Loucy (cell line): ENCODE measurements at regions not wholly inside any gene's neighbourhood (a gene's known extent, or its start where the extent isn't known, plus 50 kb on each side); places are given as distances from the start of the nearest gene placed in this dataset.

Experiments
- H2AFZ ChIP-seq: fragments of 200-600 bp; sonication (generic); 2 replicates; pipeline ENCODE4 v1.6.0; 2016; ENCODE audit warnings: antibody characterized with exemption, mild to moderate bottlenecking, low read length, moderate library complexity
- H3F3A ChIP-seq: fragments of 200-600 bp; 2 replicates; pipeline ENCODE4 v1.6.0; 2016; ENCODE audit warnings: antibody characterized with exemption, low read depth, mild to moderate bottlenecking
- H3K27me3 ChIP-seq: fragments of 200-600 bp; sonication (generic); 2 replicates; pipeline ENCODE4 v1.6.1; 2014; ENCODE audit warnings: low read length, mild to moderate bottlenecking; ENCODE audit not compliant: insufficient read depth, poor library complexity, severe bottlenecking
- H3K36me3 ChIP-seq: fragments of 200-600 bp; sonication (generic); 2 replicates; pipeline ENCODE4 v1.6.1; 2016; ENCODE audit warnings: low read length; ENCODE audit not compliant: insufficient read depth
- H3K4me1 ChIP-seq: fragments of 200-600 bp; sonication (generic); 2 replicates; pipeline ENCODE4 v1.5.1; 2014; ENCODE audit warnings: low read length, mild to moderate bottlenecking; ENCODE audit not compliant: insufficient read depth, poor library complexity, severe bottlenecking
- H3K4me2 ChIP-seq: fragments of 200-600 bp; sonication (generic); 2 replicates; pipeline ENCODE4 v1.6.0; 2014; ENCODE audit warnings: antibody characterized with exemption, low read length, low read depth, mild to moderate bottlenecking; ENCODE audit not compliant: poor library complexity, severe bottlenecking
- H3K4me3 ChIP-seq: fragments of 200-600 bp; sonication (generic); 2 replicates; pipeline ENCODE4 v1.5.1; 2014; ENCODE audit warnings: low read length, mild to moderate bottlenecking, mixed read lengths; ENCODE audit not compliant: poor library complexity, severe bottlenecking
- H3K79me2 ChIP-seq: fragments of 200-600 bp; sonication (generic); 2 replicates; pipeline ENCODE4 v1.6.1; 2014; ENCODE audit warnings: low read length; ENCODE audit not compliant: insufficient read depth
- H3K9ac ChIP-seq: fragments of 200-600 bp; sonication (generic); 2 replicates; pipeline ENCODE4 v1.6.0; 2014; ENCODE audit warnings: mild to moderate bottlenecking, low read depth, low read length, moderate library complexity; ENCODE audit not compliant: poor library complexity, severe bottlenecking
- H3K9me2 ChIP-seq: fragments of 200-600 bp; sonication (generic); replicated peaks from 2 replicates; pipeline ENCODE4 v1.6.1; 2016; ENCODE audit warnings: low read depth, low read length, mixed read lengths
- H3K9me3 ChIP-seq: fragments of 200-600 bp; sonication (generic); 2 replicates; pipeline ENCODE4 v1.6.1; 2014; ENCODE audit warnings: mild to moderate bottlenecking, antibody characterized with exemption, low read length, low read depth; ENCODE audit not compliant: insufficient read depth
- H4K20me1 ChIP-seq: fragments of 200-600 bp; sonication (generic); 2 replicates; pipeline ENCODE4 v1.6.0; 2014; ENCODE audit warnings: antibody characterized with exemption, low read length, mild to moderate bottlenecking; ENCODE audit not compliant: insufficient read depth, poor library complexity, severe bottlenecking
- CTCF ChIP-seq: fragments of 200-600 bp; sonication (generic); conservative IDR thresholded peaks from 2 replicates; pipeline ENCODE4 v1.5.1; 2014; ENCODE audit warnings: mild to moderate bottlenecking, antibody characterized with exemption, low read length
- EZH2phosphoT487 ChIP-seq: fragments of 200-600 bp; IDR thresholded peaks from 2 replicates; pipeline ENCODE4 v1.6.1; 2018; ENCODE audit warnings: antibody characterized with exemption, mild to moderate bottlenecking, moderate library complexity, borderline replicate concordance

GRCh38 chr2:497770-498492 is 179.3 kb downstream of the TMEM18 start:
- no peaks in the 10 kb centered on the region for H3K9me2 ChIP-seq
- H3K36me3 ChIP-seq: no peaks in the 10 kb centered on the region
- H2AFZ ChIP-seq: no peak overlapping the region
- H3K4me2 ChIP-seq: peak overlapping the region; percentile 35
- H3K9me3 ChIP-seq: no peaks in the 10 kb centered on the region
- no peaks in the 10 kb centered on the region for H3K27me3 ChIP-seq
- H3F3A ChIP-seq: no peaks in the 10 kb centered on the region
- H4K20me1 ChIP-seq: no peaks in the 10 kb centered on the region
- H3K9ac ChIP-seq: peak overlapping the region; percentile 2
- TF ChIP-seq CTCF (no peak), EZH2phosphoT487 (no peak)
- no peaks in the 10 kb centered on the region for H3K79me2 ChIP-seq
- peaks cover 36% of the 10 kb centered on the region for H3K4me1 ChIP-seq
- H3K4me3 ChIP-seq: peak overlapping the region; percentile 24

GRCh38 chr2:496729-497128 is 180.5 kb downstream of the TMEM18 start:
- H3K9me3 ChIP-seq: no peaks in the 10 kb centered on the region
- H4K20me1 ChIP-seq: no peaks in the 10 kb centered on the region
- no peak overlapping the region for H2AFZ ChIP-seq
- H3K4me2 ChIP-seq: peak overlapping the region; percentile 35
- H3K9me2 ChIP-seq: no peaks in the 10 kb centered on the region
- no peaks in the 10 kb centered on the region for H3K27me3 ChIP-seq
- H3K79me2 ChIP-seq: no peaks in the 10 kb centered on the region
- H3K4me3 ChIP-seq: no peak overlapping the region
- no peak overlapping the region for H3K9ac ChIP-seq
- H3F3A ChIP-seq: no peaks in the 10 kb centered on the region
- TF ChIP-seq CTCF: no peak
- no peak for TF ChIP-seq EZH2phosphoT487
- H3K4me1 ChIP-seq: peaks cover 36% of the 10 kb centered on the region
- H3K36me3 ChIP-seq: no peaks in the 10 kb centered on the region

- Histone ChIP-seq H3K79me2 (no peaks in the 10 kb centered on the region), H3K36me3 (no peaks in the 10 kb centered on the region), H3F3A (no peaks in the 10 kb centered on the region), H2AFZ (no peak overlapping the region), H3K27me3 (no peaks in the 10 kb centered on the region), H3K9me3 (no peaks in the 10 kb centered on the region), H3K9me2 (no peaks in the 10 kb centered on the region), H3K9ac (no peak overlapping the region), H3K4me3 (no peak overlapping the region), H4K20me1 (no peaks in the 10 kb centered on the region), H3K4me2 (no peak overlapping the region), H3K4me1 (peaks cover 36% of the 10 kb centered on the region)
- TF ChIP-seq EZH2phosphoT487 (no peak), CTCF (no peak)
These were observed 181.4 kb downstream of the TMEM18 start for GRCh38 chr2:495745-496275.
